ENCODE measurements at regions not wholly inside any gene's neighbourhood (a gene's known extent, or its start where the extent isn't known, plus 50 kb on each side); places are given as distances from the start of the nearest gene placed in this dataset.

GRCh38 chr6:169961772-169962561 lies 210.5 kb downstream of the ERMARD start:
- no peak for DNase-seq (ENCODE audit: extremely low read depth, low read depth)

- DNase-seq (ENCODE audit: extremely low read depth, low read depth): no peak
Measured at GRCh38 chr6:169960886-169961611, 209.6 kb downstream of the ERMARD start.

DNA sequence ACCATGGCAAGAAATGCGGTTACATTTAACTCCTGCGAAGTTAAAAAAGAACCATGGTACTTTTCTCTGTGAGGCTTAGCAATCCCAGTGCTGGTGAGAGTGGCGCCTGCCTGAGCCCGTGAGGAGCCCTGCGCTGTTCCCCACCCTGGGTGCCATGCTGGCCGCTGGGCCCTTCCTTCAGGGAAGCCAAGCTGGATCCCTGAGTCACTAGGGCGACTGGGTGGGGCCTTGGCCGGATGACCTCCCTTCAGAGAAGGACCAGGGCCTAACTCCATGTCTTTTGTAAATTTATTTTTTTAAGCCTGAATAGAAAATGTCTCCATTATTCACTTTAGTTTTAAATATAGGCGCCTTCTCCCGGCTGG lies 209.1 kb downstream of the ERMARD start:
- no peak for DNase-seq (ENCODE audit: extremely low read depth, low read depth)

- DNase-seq (ENCODE audit: extremely low read depth, low read depth): no peak
Measured at GRCh38 chr6:169960003-169960344, 208.6 kb downstream of the ERMARD start.

DNA sequence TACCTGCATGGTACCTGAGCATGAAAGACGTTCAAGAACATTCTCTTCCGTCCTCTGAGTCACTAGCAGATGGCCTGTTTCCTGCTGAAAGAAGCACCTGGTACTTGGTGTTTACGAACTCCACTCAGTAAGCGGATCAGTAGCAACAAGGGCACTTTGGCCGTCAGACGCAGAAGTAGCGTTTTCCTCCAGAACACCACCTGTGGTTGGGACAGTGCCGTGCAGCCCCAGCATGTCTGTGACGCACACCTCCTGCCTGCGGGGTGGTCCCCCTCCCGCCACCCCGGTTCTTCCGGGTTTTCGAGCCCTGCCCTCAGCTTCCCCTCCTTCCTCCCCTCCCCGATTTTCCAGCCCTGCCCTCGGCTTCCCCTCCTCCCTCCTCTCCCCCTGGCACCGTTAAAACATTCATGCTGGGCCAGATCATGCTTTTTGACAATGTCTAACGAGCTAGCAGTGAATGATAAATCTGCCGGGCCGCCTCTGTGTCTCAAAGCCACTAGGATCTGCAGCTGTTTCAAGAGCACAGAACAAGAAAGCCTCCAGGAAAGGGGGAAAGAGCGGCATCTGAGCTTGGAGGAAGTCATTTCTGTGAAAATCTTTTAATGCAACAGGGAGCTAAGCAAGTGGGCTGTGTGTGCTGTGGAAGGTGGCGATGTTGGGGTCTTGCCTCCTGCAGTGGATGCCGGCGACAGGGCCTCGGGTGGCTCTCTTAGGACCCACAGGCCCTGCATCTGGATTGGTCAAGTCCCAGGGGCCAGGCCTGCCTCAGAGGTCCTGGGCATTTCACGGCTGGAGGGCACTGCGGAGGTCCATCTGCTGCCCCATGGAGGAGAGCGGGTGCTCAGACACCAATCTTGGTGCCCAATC lies 207.9 kb downstream of the ERMARD start:
- DNase-seq (ENCODE audit: extremely low read depth, low read depth): no peak

- DNase-seq (ENCODE audit: extremely low read depth, low read depth): no peak
Measured at GRCh38 chr6:169958510-169958909, 207.1 kb downstream of the ERMARD start.

- no peak for DNase-seq (ENCODE audit: extremely low read depth, low read depth)
Measured at GRCh38 chr6:169957351-169957963, 206.0 kb downstream of the ERMARD start.

- DNase-seq (ENCODE audit: extremely low read depth, low read depth): no peak
Measured at GRCh38 chr6:169956580-169956979, 205.2 kb downstream of the ERMARD start.

GRCh38 chr6:169955731-169956437 lies 204.5 kb downstream of the ERMARD start:
- DNase-seq (ENCODE audit: extremely low read depth, low read depth): no peak

DNA sequence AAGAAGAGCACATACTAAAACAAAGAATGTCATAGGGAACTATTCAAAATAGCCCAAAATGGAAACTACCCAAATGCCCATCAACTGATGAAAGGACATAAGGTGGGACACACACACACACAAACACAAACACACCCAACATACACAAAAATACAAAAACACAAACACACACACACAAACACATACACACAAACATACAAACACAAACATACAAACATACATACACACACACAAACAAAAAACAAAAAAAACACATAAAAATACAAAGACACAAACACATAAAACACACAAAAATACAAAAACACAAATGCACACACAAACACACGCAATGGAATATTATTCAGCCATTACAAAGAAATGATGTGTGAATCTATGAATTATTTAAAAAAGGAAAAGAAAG lies 203.6 kb downstream of the ERMARD start:
- no peak for DNase-seq (ENCODE audit: extremely low read depth, low read depth)

DNA sequence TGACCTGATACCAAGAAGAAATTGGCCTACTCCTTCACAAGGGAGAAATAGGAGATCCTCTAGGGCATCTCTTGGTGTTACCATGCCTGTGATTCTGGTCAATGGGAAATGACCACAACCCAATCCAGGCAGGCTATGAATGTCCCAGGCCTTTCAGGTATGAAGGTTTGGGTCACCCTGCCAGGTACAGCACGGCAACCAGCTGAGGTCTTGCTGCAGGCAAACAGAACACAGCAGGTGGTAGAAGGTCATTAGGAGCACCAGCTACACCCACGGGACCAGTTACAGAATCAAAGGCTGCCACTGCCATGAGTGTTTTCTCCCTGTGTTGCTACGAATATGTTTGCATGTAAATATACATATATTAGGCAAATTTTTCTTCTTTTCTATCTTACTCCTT lies 202.3 kb downstream of the ERMARD start:
- no peak for DNase-seq (ENCODE audit: extremely low read depth, low read depth)

- DNase-seq (ENCODE audit: extremely low read depth, low read depth): no peak
Measured at GRCh38 chr6:169950558-169950957, 199.1 kb downstream of the ERMARD start.

- no peak for DNase-seq (ENCODE audit: extremely low read depth, low read depth)
Measured at GRCh38 chr6:169949511-169950097, 198.2 kb downstream of the ERMARD start.

GRCh38 chr6:169946971-169947370 lies 195.5 kb downstream of the ERMARD start:
- DNase-seq (ENCODE audit: extremely low read depth, low read depth): no peak

DNA sequence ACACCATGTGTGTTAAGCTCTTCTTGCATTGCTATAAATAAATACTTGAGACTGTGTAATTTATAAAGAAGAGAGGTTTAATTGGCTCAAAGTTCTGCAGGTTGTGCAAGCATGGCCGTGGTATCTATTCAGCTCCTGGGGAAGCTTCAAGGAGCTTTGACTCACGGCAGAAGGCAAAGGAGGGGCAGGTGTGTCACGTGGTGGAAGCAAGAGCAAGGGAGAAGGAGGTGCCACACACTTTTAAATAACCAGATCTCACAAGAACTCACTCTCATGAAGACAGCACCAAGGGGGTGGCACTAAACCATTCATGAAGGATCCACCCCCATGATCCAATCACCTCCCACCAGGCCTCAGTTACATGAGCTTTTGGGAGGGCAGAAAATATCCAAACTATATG lies 193.7 kb downstream of the ERMARD start:
- no peak for DNase-seq (ENCODE audit: extremely low read depth, low read depth)

DNA sequence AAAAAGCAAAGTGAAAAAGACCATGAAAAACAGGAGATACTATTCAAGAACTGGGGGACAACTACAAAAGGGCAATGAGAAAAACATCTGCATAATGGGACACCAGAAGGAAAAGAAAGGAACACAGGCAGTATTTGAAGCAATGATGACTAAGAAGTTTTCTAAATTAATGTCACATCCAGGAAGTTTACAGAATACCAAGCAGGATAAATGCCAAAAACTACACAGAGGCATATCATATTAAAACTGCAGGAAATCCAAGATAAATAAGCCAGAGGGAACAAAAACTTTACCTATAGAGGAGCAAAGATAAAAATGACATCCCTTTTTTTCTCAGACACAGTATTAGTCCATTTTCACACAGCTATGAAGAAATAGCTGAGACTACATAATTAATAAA lies 193.0 kb downstream of the ERMARD start:
- DNase-seq (ENCODE audit: extremely low read depth, low read depth): no peak

DNA sequence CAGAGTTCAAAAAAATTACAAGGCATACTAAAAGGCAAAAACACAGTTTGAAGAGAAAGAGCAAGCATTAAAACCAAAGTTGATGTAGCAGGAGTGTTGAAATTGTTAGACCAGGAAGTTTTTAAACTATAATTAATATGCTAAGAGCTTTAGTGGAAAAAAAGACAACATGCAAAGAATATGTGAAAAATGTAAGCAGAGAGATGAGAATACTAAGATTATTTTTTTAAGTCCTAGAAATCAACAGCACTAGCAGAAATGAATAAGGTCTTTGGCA lies 192.6 kb downstream of the ERMARD start:
- no peak for DNase-seq (ENCODE audit: extremely low read depth, low read depth)

GRCh38 chr6:169943241-169944060 lies 192.0 kb downstream of the ERMARD start:
- DNase-seq (ENCODE audit: extremely low read depth, low read depth): no peak

GRCh38 chr6:169942173-169942572 lies 190.8 kb downstream of the ERMARD start:
- DNase-seq (ENCODE audit: extremely low read depth, low read depth): no peak

Data from NCI-H460 (cell line).